ENCODE measurements at regions not wholly inside any gene's neighbourhood (a gene's known extent, or its start where the extent isn't known, plus 50 kb on each side); places are given as distances from the start of the nearest gene placed in this dataset.
"Not testable (repeated sequence)": the region's sequence is repeated elsewhere in the genome, so short reads cannot be mapped to it uniquely, and the experiment has no call there.

- Histone ChIP-seq H3K27me3 (ENCODE audit: control insufficient read depth, insufficient read depth, low read length) (no peaks in the 10 kb centered on the region), H3K4me3 (ENCODE audit: low read length in 3 of 3) (no peak overlapping the region), H3K27ac (ENCODE audit: low read depth in 2 of 2, low read length in 2 of 2) (no peak overlapping the region), H3K9ac (ENCODE audit: low read length in 3 of 3) (no peak overlapping the region), H3K9me3 (ENCODE audit: control insufficient read depth in 2 of 3, insufficient read depth in 1 of 3, low read length in 3 of 3) (no peaks in the 10 kb centered on the region), H3K4me1 (ENCODE audit: control insufficient read depth in 2 of 3, insufficient read depth in 2 of 3, low read depth in 1 of 3, low read length in 3 of 3) (no peaks in the 10 kb centered on the region), H3K36me3 (ENCODE audit: control insufficient read depth in 2 of 3, insufficient read depth in 3 of 3, low read length in 3 of 3) (no peaks in the 10 kb centered on the region)
- no peak for FAIRE-seq
- no peak for TF ChIP-seq CTCF (IDR thresholded peaks at IDR 0.05; ENCODE audit: borderline replicate concordance, extremely low read depth, insufficient read depth)
- intact Hi-C loops (cut with DNase I) = no loop called here
- DNase-seq = no peak
These were observed 55.3 kb upstream of the SRRM3 start for GRCh38 chr7:76146374-76146773.

GRCh38 chr7:76148947-76149346, 52.7 kb upstream of the SRRM3 start:
- H3K9me3 ChIP-seq (ENCODE audit: control insufficient read depth in 2 of 3, insufficient read depth in 1 of 3, low read length in 3 of 3); FAIRE-seq; DNase-seq; H3K27me3 ChIP-seq (ENCODE audit: control insufficient read depth, insufficient read depth, low read length); H3K9ac ChIP-seq (ENCODE audit: low read length in 3 of 3); intact Hi-C loops (cut with DNase I); H3K27ac ChIP-seq (ENCODE audit: low read depth in 2 of 2, low read length in 2 of 2); H3K4me3 ChIP-seq (ENCODE audit: low read length in 3 of 3); H3K4me1 ChIP-seq (ENCODE audit: control insufficient read depth in 2 of 3, insufficient read depth in 2 of 3, low read depth in 1 of 3, low read length in 3 of 3); H3K36me3 ChIP-seq (ENCODE audit: control insufficient read depth in 2 of 3, insufficient read depth in 3 of 3, low read length in 3 of 3): not testable (repeated sequence)

- no peaks in the 10 kb centered on the region for H3K9me3 ChIP-seq (ENCODE audit: control insufficient read depth in 2 of 3, insufficient read depth in 1 of 3, low read length in 3 of 3)
- DNase-seq (no peak), FAIRE-seq (no peak)
- H3K9ac ChIP-seq (ENCODE audit: low read length in 3 of 3) = no peak overlapping the region
- no peak overlapping the region for H3K4me3 ChIP-seq (ENCODE audit: low read length in 3 of 3)
- H3K4me1 ChIP-seq (ENCODE audit: control insufficient read depth in 2 of 3, insufficient read depth in 2 of 3, low read depth in 1 of 3, low read length in 3 of 3) = no peaks in the 10 kb centered on the region
- no peak for TF ChIP-seq CTCF (IDR thresholded peaks at IDR 0.05; ENCODE audit: borderline replicate concordance, extremely low read depth, insufficient read depth)
- intact Hi-C loops (cut with DNase I) = no loop called here
- no peak overlapping the region for H3K27ac ChIP-seq (ENCODE audit: low read depth in 2 of 2, low read length in 2 of 2)
- H3K27me3 ChIP-seq (ENCODE audit: control insufficient read depth, insufficient read depth, low read length) = no peaks in the 10 kb centered on the region
- no peaks in the 10 kb centered on the region for H3K36me3 ChIP-seq (ENCODE audit: control insufficient read depth in 2 of 3, insufficient read depth in 3 of 3, low read length in 3 of 3)
These were observed 51.6 kb upstream of the SRRM3 start for GRCh38 chr7:76149847-76150691.

Measured in kidney (tissue), 13 donors.